ENCODE measurements at regions not wholly inside any gene's neighbourhood (a gene's known extent, or its start where the extent isn't known, plus 50 kb on each side); places are given as distances from the start of the nearest gene placed in this dataset.

GRCh38 chr9:21592063-21592338 is 109.9 kb upstream of the IFNE start:
- TF ChIP-seq CTCF (IDR thresholded peaks at IDR 0.05) (no peak), POLR2A (IDR thresholded peaks at IDR 0.05) (no peak)
